H1 (cell line): ENCODE measurements at regions not wholly inside any gene's neighbourhood (a gene's known extent, or its start where the extent isn't known, plus 50 kb on each side); places are given as distances from the start of the nearest gene placed in this dataset.

ENCODE experiments used
- CHD7 ChIP-seq: fragments of 300-600 bp; sonication (generic); IDR thresholded peaks from 2 replicates; pipeline ENCODE4 v1.7.1; 2012; ENCODE audit warnings: low read length, moderate library complexity, mild to moderate bottlenecking, inconsistent platforms; ENCODE audit not compliant: insufficient replicate concordance

GRCh38 chr7:35556515-35557471, 138.1 kb downstream of the HERPUD2 start (continued):
- no peak for TF ChIP-seq CHD7
